ENCODE measurements at regions not wholly inside any gene's neighbourhood (a gene's known extent, or its start where the extent isn't known, plus 50 kb on each side); places are given as distances from the start of the nearest gene placed in this dataset.
A peak's percentile ranks its signal among the peaks of the same experiment; 100 is the strongest.
"Not testable (repeated sequence)": the region's sequence is repeated elsewhere in the genome, so short reads cannot be mapped to it uniquely, and the experiment has no call there.

GRCh38 chr11:115981814-115982471, 477.7 kb upstream of the CADM1 start:
- no peak for DNase-seq

- DNase-seq = no peak
Observed at GRCh38 chr11:115981104-115981481, 476.9 kb upstream of the CADM1 start.

GRCh38 chr11:115980337-115981103, 476.3 kb upstream of the CADM1 start:
- no peak for DNase-seq

GRCh38 chr11:115974703-115975102, 470.5 kb upstream of the CADM1 start:
- no peak for DNase-seq

GRCh38 chr11:115967203-115967602, 463.0 kb upstream of the CADM1 start:
- DNase-seq = not testable (repeated sequence)

GRCh38 chr11:115965767-115966504, 461.7 kb upstream of the CADM1 start:
- DNase-seq = no peak

- no peak for DNase-seq
Observed at GRCh38 chr11:115964091-115964490, 459.9 kb upstream of the CADM1 start.

GRCh38 chr11:115963156-115963555, 458.9 kb upstream of the CADM1 start:
- DNase-seq = no peak

GRCh38 chr11:115961159-115962003, 457.2 kb upstream of the CADM1 start:
- no peak for DNase-seq

GRCh38 chr11:115959081-115959486, 454.9 kb upstream of the CADM1 start:
- no peak for DNase-seq

GRCh38 chr11:115958089-115959000, 454.1 kb upstream of the CADM1 start:
- DNase-seq = no peak

GRCh38 chr11:115955803-115956202, 451.6 kb upstream of the CADM1 start:
- DNase-seq = no peak

GRCh38 chr11:115950660-115951059, 446.4 kb upstream of the CADM1 start:
- no peak for DNase-seq

- DNase-seq = no peak
Observed at GRCh38 chr11:115944596-115944995, 440.4 kb upstream of the CADM1 start.

GRCh38 chr11:115942011-115942410, 437.8 kb upstream of the CADM1 start:
- DNase-seq = no peak

GRCh38 chr11:115941481-115941993, 437.3 kb upstream of the CADM1 start:
- DNase-seq = no peak

- DNase-seq = no peak
Observed at GRCh38 chr11:115941044-115941443, 436.8 kb upstream of the CADM1 start.

- DNase-seq = peak; percentile 68
Observed at GRCh38 chr11:115939731-115940421, 435.7 kb upstream of the CADM1 start.

GRCh38 chr11:115939104-115939730, 435.0 kb upstream of the CADM1 start:
- no peak for DNase-seq

GRCh38 chr11:115933564-115933963, 429.3 kb upstream of the CADM1 start:
- peak; percentile 54 for DNase-seq

Measured in RPMI8226 (cell line).